Ectodermal cell (in vitro differentiated cells): ENCODE measurements at regions not wholly inside any gene's neighbourhood (a gene's known extent, or its start where the extent isn't known, plus 50 kb on each side); places are given as distances from the start of the nearest gene placed in this dataset.

ENCODE experiments used
- H3K27ac ChIP-seq: 2 replicates; pipeline ENCODE4 v1.7.0; 2013; ENCODE audit warnings: mild to moderate bottlenecking, low read depth, low read length; ENCODE audit not compliant: insufficient read depth, poor library complexity, severe bottlenecking
- H3K27me3 ChIP-seq: 2 replicates; pipeline ENCODE4 v1.7.0; 2013; ENCODE audit warnings: mild to moderate bottlenecking, low read length; ENCODE audit not compliant: insufficient read depth, control insufficient read depth, poor library complexity, severe bottlenecking
- H3K36me3 ChIP-seq: one replicate; pipeline ENCODE4 v1.7.0; 2013; ENCODE audit warnings: low read length; ENCODE audit not compliant: control insufficient read depth, insufficient read depth
- H3K4me1 ChIP-seq: one replicate; pipeline ENCODE4 v1.7.0; 2013; ENCODE audit warnings: low read length; ENCODE audit not compliant: control insufficient read depth, insufficient read depth
- H3K4me3 ChIP-seq: 2 replicates; pipeline ENCODE4 v1.7.0; 2013; ENCODE audit warnings: low read depth, low read length, control low read depth; ENCODE audit not compliant: insufficient read depth
- H3K9me3 ChIP-seq: 2 replicates; pipeline ENCODE4 v1.7.0; 2013; ENCODE audit warnings: mild to moderate bottlenecking, low read length, moderate library complexity; ENCODE audit not compliant: control insufficient read depth
- WGBS, 2 experiments: methylation state at CpG; one replicate each; pipeline ENCODE4 v1.1.7; 2013; ENCODE audit warnings: missing lambda C conversion rate in 2 of 2; 5-methylcytosine and 5-hydroxymethylcytosine counted together

DNA sequence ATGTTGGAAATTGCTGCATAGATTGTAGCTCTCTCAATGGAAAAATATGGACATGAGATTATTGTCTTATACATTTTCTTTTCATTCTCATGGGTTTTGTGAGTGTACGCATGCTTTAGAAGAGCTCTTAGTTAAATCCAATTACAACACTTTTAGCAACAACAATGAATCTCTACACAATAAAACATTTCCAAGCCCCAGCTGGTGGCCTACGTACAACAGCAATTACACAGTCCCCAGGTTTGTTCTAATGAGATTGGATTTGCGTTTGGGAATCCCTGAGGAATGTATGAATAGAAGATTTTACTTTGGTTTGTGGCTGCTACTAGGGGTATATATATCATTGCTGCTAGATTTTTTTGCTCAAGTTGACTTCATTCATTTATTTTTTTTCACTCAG lies 98.6 kb downstream of the FHDC1 start:
- Histone ChIP-seq H3K4me3 (no peak overlapping the region), H3K9me3 (no peaks in the 10 kb centered on the region)

DNA sequence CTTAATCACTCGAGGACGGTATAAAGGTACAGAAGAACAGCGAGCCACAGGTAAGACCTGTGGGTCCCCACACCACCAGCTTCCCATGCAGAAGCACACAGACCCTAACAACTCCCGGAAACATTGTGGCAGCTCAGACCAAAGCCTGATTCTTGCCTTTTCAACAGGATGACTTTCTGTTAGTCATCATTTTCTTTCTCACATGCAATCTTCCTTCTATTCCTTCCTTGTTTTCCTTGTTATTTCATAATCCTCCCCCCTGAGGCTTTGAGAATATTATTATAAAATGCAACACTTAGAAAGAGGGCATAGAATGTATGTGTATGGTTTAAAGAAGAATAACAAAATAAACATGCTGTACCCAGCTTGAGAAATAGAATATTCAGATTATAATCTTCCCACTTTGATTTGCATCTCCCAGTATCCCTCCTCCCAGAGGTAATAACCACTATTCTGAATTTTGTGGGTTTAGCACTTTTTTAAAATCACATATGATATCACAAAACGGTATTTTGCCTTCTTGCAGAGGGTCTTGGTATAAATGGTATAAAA lies 100.9 kb downstream of the FHDC1 start:
- H3K36me3 ChIP-seq, result no peaks in the 10 kb centered on the region
- H3K27me3 ChIP-seq, result no peaks in the 10 kb centered on the region
- peaks cover 16% of the 10 kb centered on the region for H3K4me1 ChIP-seq
- H3K4me3 ChIP-seq, result no peak overlapping the region
- H3K27ac ChIP-seq, result no peak overlapping the region
- WGBS, 2 experiments, result 57 to 71% methylated on average over 4 to 5 of the region's 5 CpGs
- peaks cover 3% of the 10 kb centered on the region for H3K9me3 ChIP-seq

More for the DNA sequence above, 98.6 kb downstream of the FHDC1 start:
- H3K4me1 ChIP-seq, result peaks cover 16% of the 10 kb centered on the region
- no peak overlapping the region for H3K27ac ChIP-seq
- no peaks in the 10 kb centered on the region for H3K36me3 ChIP-seq
- WGBS, 2 experiments, result 68% methylated on average over 2 of the region's 3 CpGs; no CpG with 5 or more reads in 1 of the 2 experiments
- H3K27me3 ChIP-seq, result no peaks in the 10 kb centered on the region

DNA sequence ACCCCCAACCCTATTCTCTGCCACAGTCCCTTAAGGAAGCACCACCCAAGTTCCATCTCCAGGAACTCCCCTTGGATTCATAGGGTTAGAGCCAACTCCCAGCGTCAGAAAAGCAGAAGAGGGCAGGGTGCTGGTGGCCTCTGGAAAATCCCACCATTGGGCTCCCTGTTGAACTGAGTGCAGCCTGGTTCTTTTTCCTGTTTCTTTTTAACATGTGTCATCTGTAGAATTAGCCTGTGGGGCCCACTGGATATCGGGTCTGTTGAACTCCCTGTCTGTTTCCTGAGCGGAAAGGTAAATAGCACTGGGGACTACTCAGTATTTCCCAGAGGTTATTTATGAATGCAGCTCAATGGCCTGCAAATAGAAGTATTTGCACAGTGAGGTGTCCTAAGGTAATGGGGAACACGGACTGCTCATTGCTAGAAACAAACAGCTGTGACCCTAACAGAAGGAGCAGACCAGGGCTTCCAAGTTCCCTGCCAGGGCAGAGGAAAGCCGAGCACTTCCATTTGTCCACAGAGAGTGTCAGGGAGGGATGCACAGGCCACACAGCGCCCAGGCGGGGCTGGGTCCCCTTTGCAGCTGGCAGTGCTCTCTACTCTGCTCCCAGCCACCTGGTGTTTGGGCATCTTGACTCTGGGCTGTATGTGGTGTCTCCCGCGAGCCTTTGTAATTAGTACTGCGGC lies 102.6 kb downstream of the FHDC1 start:
- peaks cover 11% of the 10 kb centered on the region for H3K4me1 ChIP-seq
- 75 to 78% methylated on average over 10 of the region's 10 CpGs for WGBS, 2 experiments
- H3K9me3 ChIP-seq, result peaks cover 3% of the 10 kb centered on the region
- no peaks in the 10 kb centered on the region for H3K27me3 ChIP-seq
- no peaks in the 10 kb centered on the region for H3K36me3 ChIP-seq
- H3K4me3 ChIP-seq, result no peak overlapping the region
- H3K27ac ChIP-seq, result no peak overlapping the region

DNA sequence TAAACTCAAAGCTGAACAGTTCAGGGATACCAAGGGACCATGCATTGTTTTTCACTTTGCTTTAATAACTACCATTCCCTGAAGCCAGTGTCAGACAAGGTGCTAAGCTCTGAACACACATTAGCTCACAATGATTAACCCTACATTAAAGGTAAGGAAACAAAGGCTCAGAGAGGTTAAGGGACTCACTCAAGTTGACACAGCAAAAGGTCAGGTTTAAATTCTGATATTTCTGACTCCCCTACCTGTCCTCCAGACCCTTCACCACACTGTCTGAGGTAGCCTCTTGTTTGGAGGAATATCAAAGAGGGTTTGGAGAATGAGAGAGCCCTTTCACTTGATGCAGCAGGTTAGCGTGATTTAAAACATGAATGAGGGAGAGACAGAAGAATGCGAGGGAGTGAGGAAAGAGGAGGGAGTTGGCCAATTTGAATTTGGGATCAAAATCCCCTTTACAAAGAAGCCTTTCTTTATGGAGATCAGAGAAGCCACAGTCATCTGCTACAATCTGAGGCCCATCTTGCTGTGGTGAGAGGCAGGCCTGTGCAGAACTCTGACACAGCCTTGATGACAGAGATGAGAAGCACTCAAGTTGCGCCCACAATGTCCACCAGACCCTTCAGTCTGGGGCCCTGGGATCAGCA lies 103.5 kb downstream of the FHDC1 start:
- WGBS, 2 experiments, result 81 to 94% methylated on average over 3 of the region's 3 CpGs
- Histone ChIP-seq H3K27ac (no peak overlapping the region), H3K36me3 (no peaks in the 10 kb centered on the region)

DNA sequence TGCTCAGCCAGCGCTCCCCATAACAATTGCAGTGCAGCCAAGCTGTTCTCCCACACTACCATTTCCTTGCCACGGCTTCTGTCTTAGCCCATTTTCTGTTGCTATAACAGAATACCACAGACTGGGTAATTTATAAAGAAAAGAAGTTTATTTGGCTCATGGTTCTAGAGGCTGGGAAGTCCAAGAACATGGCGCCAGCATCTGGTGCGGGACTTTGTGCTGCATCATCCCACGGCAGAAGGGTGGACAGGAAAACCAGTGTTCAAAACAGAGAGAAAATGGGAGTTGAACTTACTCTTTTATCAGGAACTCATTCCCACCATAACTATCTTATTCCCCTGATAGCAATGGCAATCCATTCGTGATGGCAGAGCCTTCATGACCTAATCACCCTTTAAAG lies 104.6 kb downstream of the FHDC1 start:
- H3K27ac ChIP-seq, result no peak overlapping the region
- no peak overlapping the region for H3K4me3 ChIP-seq
- 91 to 96% methylated on average over 6 of the region's 6 CpGs for WGBS, 2 experiments
- H3K36me3 ChIP-seq, result no peaks in the 10 kb centered on the region
- H3K9me3 ChIP-seq, result peaks cover 3% of the 10 kb centered on the region
- H3K27me3 ChIP-seq, result no peaks in the 10 kb centered on the region
- no peaks in the 10 kb centered on the region for H3K4me1 ChIP-seq

More for the DNA sequence above, 103.5 kb downstream of the FHDC1 start:
- H3K4me3 ChIP-seq, result no peak overlapping the region
- peaks cover 2% of the 10 kb centered on the region for H3K4me1 ChIP-seq
- H3K27me3 ChIP-seq, result no peaks in the 10 kb centered on the region
- H3K9me3 ChIP-seq, result peaks cover 3% of the 10 kb centered on the region

DNA sequence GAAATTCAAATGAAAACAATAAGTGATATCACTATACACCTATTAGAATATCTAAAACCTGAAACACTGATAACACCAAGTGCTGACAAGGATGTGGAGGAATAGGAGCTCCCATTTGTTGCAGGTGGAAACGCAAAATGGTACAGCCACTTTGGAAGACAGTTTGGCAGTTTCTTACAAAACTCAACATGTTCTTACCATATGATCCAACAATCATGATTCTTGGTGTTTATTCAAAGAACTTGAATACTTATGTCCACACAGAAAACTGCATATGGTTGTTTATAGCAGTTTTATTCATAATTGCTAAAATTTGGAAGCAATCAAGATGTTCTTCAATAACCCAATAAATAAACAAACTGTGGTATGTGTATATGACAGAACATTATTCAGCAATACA lies 107.9 kb downstream of the FHDC1 start:
- WGBS, 2 experiments, result 85 to 100% methylated on average over 1 of the region's 1 CpG
- H3K36me3 ChIP-seq, result no peaks in the 10 kb centered on the region
- H3K27me3 ChIP-seq, result no peaks in the 10 kb centered on the region
- no peak overlapping the region for H3K27ac ChIP-seq
- peaks cover 3% of the 10 kb centered on the region for H3K9me3 ChIP-seq
- no peak overlapping the region for H3K4me3 ChIP-seq
- H3K4me1 ChIP-seq, result no peaks in the 10 kb centered on the region

DNA sequence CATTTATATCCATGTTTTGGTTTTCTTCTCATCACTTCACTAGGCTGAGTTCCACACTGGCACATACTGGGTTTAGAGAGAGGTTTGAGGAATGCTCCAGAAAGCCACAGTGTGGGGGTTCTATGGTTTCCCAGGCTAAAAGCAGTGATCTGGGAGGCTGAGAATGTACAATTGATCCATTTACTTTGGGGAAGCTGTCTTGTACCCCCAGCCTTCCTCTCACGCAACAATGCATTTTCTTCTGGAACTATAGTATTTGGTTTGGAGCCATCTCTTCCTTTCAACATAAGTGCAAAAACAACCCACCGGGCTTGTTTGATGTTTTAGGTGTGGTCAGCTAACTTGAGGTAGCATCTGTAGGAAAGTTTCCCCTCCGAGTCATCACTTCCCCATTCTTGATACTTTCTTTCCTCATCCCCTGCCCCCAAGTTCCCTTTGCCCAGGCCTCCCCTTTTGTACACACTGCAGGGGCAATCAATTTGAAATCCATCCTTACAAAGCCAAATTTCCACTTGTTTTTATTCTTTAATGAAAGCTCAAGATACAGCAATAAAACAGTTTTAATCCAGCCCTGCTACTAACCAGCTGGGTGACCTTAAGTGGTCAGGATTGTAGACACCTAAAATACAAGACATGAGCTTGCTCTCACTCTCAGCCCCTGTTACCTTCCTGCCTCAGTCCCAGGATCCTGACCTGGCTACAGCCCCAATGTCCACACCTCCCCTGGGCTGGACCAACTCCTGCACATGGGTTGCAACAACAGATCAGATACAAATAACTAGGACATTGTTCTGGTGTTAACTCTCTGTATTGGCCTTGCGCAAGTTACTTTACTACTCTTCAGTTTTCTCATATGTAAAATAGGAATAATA lies 109.2 kb downstream of the FHDC1 start:
- 80 to 91% methylated on average over 1 to 3 of the region's 4 CpGs for WGBS, 2 experiments
- H3K27ac ChIP-seq, result no peak overlapping the region
- H3K4me1 ChIP-seq, result no peaks in the 10 kb centered on the region
- no peaks in the 10 kb centered on the region for H3K36me3 ChIP-seq
- H3K4me3 ChIP-seq, result no peak overlapping the region
- H3K27me3 ChIP-seq, result no peaks in the 10 kb centered on the region
- peaks cover 3% of the 10 kb centered on the region for H3K9me3 ChIP-seq

DNA sequence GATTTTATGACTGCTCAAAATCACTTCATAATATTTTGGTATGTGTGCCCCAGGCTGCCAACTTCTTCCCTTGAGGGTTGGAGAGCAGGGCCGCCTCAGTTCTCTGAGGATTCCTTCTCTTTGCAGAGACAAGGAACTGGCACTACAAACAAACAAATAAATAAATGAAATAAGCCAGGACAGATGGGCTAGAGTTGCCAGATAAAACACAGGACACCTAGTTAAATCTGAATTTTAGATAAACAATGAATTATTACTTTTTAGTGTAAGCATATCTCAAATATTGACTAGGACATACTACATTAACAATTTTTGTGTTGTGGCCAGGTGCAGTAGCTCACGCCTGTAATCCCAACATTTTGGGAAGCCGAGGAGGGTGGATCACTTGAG lies 122.5 kb downstream of the FHDC1 start:
- H3K4me3 ChIP-seq, result no peak overlapping the region
- no peaks in the 10 kb centered on the region for H3K9me3 ChIP-seq
- no peaks in the 10 kb centered on the region for H3K27me3 ChIP-seq
- no peaks in the 10 kb centered on the region for H3K4me1 ChIP-seq
- H3K27ac ChIP-seq, result no peak overlapping the region
- WGBS, 2 experiments, result 94 to 95% methylated on average over 2 to 3 of the region's 3 CpGs
- H3K36me3 ChIP-seq, result no peaks in the 10 kb centered on the region

DNA sequence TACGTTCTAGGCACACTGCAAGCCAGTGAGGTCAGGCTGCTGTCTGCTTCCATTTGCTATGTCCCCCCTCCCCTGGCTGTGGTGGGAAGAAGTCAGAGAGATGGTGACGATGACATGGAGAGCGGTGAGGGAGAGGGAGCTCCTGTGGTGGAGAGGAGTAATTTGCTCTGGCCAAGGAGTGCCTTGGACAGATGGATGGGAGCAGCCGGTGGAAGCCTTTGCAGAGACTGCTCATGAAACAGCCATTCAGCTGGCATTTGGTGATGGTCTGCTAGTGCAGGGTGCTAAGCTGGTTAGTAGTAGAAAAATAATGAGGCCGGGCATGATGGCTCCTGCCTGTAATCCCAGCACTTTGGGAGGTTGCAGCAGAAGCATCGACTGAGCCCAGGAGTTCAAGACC lies 124.1 kb downstream of the FHDC1 start:
- no peaks in the 10 kb centered on the region for H3K27me3 ChIP-seq
- peaks cover 6% of the 10 kb centered on the region for H3K4me1 ChIP-seq
- H3K9me3 ChIP-seq, result no peaks in the 10 kb centered on the region
- no peak overlapping the region for H3K4me3 ChIP-seq
- H3K36me3 ChIP-seq, result no peaks in the 10 kb centered on the region
- 86 to 91% methylated on average over 6 of the region's 6 CpGs for WGBS, 2 experiments
- no peak overlapping the region for H3K27ac ChIP-seq

DNA sequence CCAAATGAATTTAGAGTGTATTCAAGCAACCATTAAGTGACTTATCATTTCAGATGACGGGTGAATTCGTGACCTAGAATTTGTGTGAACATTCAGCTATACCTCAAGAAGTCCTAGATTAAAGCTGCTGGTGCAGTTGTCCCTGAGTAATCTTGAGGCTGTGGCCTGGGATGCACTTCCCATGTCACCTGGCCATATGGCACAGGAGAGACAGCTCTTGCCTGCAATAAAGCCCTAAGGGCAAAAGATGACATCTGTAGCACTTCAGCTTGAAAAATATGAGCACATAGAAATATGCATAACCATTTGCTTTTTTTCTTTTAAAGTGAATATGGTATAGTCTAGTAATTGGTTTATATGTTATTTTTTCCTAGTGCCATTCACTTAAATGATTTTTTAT lies 125.8 kb downstream of the FHDC1 start:
- Histone ChIP-seq H3K27me3 (no peaks in the 10 kb centered on the region), H3K9me3 (no peaks in the 10 kb centered on the region), H3K4me3 (no peak overlapping the region), H3K27ac (no peak overlapping the region), H3K4me1 (peaks cover 6% of the 10 kb centered on the region), H3K36me3 (no peaks in the 10 kb centered on the region)
- WGBS, 2 experiments, result 94 to 95% methylated on average over 2 of the region's 2 CpGs
